Umbilical cord (tissue), 1 donor: ENCODE measurements at regions not wholly inside any gene's neighbourhood (a gene's known extent, or its start where the extent isn't known, plus 50 kb on each side); places are given as distances from the start of the nearest gene placed in this dataset.

ENCODE experiments used
- DNase-seq: peaks from one replicate; pipeline ENCODE4 v3.0.0-alpha.2; 2015; ENCODE audit warnings: low spot score

DNA sequence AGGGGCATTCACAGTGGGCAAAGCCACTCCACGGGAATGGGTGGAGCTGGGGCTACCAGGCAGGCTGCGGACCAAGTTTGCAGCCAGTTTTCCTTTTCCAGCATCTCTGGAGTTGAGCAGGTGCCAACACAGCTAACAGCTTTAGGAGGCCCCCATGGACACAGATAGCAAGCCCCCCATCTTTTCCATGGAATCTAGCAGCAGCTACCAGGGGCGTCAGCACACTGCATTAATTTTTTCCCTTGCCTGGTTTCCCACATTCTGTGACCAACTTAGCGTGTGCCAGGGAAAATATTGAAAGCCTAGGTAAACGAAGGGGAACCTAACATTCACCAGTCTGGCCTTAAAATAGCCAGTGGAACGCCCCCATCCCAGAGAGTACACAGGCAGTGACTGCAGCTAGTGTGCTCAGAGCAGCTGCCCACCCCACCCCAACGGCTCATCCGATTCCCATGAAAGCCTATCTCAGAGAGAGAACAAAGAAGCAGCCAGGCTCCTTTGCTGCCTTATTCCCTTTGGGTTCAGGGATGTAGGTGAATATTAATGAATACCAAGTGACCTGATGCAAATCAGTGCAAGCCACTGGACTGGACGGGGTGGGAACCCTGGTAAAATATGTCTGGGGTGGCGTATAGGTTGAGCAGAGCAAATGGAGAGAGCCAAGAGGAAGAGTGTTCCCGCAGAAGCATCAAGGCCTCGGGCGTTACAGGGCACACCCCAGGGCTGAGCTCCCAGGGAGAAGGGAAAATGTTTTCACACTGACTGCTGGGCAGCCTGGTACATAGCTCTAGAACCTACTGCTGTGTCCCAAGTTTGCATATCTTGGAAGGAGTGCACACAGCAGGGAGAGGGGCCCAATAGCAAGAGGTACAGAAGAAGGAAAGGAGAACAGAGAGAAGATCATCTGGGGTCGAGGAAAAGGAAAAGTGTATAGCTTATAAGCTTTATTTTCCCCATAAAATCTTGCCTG, 73.9 kb upstream of the SOX9 start:
- DNase-seq, result no peak

DNA sequence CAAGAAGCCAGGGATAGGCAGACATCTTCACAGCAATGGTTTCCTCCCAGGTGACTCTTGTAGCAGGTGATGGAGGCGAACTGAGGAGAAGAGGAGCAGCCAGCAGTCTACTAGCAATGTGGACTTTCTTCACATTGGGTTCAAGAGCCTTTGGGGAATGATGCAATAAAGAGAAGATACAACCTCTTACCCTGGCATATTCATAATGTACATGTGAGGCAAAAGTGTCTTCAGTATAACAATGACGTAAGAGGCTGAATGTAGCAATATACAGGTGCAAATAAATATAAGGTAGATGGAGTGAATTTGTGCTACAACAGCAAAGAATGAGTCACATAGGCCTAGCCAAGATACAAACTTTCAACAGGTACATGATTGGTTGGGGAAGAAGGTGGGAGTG, 70.9 kb upstream of the SOX9 start:
- no peak for DNase-seq

DNA sequence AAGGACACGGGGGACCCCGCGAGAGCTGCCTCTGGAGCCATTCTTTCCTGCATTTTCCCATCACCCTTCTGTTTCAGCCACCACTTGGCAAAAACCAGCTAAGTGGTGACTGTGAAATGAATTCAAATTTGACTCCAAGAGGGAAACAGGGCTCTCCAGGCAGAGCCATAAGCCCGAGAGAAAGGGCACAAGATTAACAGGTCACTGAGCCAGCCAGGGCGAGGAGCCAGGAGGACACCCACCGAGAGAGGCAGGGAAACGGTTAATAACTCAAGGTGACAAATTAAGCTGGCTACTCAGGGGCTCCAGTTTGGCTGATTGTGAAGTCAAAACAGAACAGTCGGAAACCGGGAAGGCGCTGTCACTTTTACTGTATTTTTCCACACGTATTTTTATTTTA, 67.8 kb upstream of the SOX9 start:
- DNase-seq, result no peak

DNA sequence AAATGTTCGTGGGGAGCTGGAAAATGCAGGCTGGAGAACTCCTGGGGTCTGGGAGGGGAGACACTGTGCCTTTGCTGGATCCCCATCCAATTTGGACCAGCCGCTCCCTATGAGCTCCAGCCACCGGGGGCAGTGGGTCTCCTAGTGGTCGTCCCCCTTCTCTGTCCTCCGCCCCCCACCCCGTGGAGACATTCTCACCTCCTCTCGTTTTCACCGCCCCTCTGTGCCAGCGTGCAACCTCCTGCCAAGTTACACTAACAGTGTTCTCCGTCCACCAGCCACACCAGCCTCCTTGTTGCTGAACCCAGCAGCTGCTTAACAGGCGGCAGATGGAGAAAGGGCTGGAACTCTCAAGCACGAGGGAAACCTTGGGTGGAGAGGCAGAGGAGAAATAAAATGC, 67.4 kb upstream of the SOX9 start:
- peak; percentile 17 for DNase-seq

DNA sequence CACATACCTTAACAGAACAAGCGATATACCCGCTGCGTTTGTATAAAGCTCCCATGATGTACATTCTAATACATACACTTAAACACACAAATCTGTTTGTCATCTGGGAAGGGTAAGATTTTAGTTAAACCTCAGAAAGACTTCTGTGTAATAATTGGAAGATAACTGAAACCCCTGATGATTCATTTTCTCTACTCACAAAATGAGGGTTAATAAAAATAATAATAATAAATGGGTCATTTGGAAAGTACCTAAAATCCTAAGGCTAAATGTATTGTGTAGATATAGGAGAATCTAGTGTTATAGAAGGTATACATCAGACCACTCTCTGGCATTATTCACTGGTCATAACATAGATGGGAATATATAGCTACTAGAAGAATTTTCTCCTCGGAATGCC, 64.7 kb upstream of the SOX9 start:
- DNase-seq, result no peak

DNA sequence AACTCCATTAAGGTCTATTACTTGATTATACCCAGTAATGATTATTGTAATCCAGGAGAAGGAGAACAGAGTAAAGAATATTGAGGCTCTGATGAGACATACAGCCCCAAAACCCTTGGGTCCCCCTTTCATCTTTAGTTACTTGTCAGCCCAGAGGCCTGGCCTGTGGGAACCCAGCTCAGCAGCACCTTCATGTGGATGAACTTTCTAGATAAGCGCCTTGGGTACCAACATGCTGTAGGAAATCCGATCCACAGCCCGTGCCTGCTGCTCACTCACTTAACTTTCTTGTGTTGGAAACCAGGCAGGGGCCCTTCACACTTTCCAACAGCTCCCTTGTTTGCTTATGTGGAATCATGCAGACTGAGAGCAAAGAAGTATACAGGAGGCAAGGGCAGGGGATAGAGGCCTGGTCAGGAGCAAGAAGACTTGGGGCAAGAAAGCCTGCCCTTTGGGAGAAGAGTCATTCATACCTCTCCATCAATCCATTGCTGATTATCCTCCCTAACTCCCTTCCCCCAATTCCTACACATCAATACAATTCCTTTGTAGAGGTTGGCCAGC, 64.0 kb upstream of the SOX9 start:
- no peak for DNase-seq

DNA sequence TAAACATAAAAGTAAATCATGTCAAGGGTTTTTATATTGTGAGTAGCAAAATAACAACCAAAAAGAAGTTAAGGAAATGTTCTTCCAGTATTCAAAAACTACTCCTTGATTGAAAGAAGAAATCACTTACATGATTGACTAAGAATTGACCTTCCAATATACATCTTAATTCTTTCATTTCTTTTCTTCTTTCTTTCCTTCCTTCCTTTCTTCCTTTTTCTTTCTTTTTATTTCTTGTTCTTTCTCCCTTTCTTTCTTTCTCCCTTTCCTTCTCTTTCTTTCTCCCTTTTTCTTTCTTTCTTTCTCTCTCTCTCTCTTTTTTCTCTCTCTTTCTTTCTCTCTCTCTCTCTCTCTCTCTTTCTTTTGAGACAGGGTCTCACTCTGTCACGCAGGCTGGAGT, 60.7 kb upstream of the SOX9 start:
- DNase-seq, result no peak

DNA sequence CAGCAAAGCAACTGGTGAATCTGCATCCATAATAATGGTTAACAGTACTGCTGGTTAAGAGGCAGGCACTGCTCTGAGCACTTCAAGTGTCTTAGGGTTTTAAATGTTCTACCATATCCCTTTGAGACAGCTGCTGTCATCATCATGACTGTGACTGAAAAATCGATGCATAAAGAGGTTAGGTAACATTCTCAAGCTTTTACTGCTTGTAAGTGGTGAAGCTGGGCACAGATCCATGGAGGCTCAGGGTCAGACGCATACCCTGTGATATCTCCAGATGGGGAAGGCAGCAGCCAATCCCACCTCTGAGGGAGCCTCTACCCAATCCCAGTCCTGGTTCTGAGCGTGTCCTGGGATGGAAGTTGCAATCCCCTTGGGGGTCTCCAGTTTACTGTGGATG, 57.6 kb upstream of the SOX9 start:
- DNase-seq, result no peak

DNA sequence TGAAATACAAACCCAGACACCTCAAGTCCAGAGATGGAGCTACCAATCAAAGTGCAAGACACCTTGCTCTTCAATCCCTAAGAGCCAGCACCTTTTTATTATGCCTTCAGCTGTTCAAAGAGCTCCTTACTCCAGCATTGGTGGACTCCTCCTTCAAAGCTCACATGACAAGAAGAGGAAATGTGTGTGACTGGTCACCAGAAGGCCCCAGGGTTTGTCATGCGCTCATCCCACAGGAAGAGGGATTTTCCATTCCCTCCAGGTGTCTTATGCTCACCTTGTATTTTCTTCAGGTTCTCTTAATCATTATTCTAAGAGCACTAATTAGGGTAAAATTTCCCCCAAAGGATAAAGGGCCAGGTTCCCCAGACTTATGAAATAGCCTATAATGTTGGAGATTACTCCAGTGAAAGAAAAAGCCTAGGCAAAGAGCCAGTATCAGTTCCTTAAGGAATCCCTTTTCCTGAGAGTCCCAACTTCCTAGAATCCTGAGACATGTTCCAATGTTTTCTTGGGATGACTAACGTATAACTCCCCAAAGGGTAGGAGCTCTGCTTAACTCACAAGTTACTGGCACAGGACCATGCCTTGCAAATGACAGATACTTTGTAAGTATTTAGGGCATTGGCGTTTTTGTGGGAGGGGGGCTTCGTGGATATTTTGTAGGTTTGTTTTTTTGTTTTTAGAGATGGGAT, 56.9 kb upstream of the SOX9 start:
- DNase-seq, result no peak

DNA sequence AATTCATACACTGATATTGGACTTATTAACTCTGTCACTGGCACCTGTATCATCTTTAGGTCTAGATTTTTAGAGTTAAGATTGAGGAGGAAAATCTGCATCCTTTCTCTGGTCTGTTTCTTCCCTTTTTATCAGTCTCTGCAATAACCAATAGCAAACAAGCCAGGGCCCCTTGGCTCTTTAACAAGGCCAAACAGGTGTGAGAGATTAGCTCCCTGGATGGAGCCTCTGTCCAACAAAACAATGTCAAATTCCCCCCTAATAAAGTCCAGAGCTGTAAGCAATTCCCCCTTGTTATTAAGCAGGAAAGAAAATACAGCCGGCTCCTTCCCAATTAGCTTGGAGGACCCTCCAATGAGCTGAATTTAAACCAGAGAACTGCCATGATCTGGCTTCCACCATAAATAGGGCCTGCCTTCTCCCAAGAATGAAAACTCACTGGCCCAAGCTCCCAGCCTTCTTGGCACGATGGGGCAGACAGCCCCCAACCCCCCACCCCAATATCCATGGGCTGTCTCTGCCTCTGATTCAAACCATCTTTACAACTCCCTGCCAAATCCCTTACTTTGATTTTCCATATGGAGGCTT, 56.1 kb upstream of the SOX9 start:
- DNase-seq, result no peak

DNA sequence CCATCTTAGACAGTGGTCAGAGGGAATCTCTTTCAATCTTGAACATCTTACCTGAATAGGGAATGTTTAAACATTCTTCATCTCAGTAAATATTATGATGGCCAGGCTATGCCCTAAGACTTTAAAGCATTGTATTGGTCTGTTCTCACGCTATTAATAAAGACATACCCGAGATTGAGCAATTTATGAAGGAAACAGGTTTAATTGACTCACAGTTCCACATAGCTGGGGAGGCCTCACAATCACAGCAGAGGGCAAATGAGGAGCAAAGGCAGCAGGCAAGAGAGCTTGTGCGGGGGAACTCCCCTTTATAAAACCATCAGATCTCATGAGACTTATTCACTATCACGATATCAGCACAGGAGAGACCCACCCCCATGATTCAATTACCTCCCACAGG, 55.3 kb upstream of the SOX9 start:
- no peak for DNase-seq

DNA sequence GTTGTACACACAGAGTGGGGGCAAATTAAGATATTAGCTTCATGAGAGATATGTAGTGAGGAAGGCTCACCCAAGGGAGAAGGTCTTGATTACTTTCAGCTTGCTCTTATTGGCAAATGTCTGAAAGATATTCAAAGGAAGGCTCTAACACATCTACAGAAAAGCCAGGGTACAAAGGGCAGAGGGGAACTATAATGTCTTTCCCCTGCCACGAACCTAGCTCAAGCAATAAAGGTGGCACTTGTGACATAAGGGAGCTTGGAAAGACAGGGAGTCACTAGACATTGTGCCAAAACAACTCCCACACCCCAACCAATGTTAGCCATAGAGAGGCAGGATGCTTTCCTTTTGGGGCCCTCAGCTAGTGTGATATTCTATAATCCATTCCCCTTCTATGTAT, 52.2 kb upstream of the SOX9 start:
- DNase-seq, result no peak

DNA sequence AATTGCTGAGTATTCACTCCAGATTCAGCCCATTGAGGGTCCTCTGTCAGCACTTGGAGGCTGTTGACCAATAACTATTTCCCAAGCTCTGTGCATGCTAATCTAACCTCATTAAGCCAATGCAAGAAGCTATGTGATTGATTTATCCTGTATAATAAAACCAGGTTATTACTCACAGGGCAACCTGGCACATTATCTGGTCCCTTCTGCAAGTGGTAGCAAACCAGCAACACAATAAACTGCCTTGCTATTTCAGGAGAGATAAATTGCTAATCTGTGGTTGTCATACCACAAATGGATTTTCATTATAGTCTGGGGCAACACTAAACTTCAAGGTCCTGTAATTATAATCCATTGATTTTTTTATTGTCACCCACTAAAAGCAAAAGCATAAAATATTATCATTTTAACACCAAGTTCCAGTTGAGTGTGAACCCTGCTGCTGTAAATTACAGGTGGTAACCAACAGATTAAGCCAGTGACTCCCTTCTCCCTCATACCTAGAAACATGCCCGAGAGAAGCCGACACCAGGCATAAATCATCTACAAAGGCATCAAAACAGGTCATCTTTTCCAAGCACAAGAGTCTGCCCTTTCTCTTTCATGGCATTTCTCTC, 51.1 kb upstream of the SOX9 start:
- DNase-seq, result no peak
